GM08714 (cell line): ENCODE measurements at regions not wholly inside any gene's neighbourhood (a gene's known extent, or its start where the extent isn't known, plus 50 kb on each side); places are given as distances from the start of the nearest gene placed in this dataset.

ENCODE experiments used
- H3K4me3 ChIP-seq: fragments of 200-500 bp; sonication (Bioruptor generic); 2 replicates; pipeline ENCODE4 v1.5.1; 2014; ENCODE audit warnings: mild to moderate bottlenecking, low read length, inconsistent platforms
- ZNF274 ChIP-seq: IDR thresholded peaks from 2 replicates; pipeline ENCODE4 v1.6.1; 2012; ENCODE audit warnings: mild to moderate bottlenecking, low read depth, low read length

DNA sequence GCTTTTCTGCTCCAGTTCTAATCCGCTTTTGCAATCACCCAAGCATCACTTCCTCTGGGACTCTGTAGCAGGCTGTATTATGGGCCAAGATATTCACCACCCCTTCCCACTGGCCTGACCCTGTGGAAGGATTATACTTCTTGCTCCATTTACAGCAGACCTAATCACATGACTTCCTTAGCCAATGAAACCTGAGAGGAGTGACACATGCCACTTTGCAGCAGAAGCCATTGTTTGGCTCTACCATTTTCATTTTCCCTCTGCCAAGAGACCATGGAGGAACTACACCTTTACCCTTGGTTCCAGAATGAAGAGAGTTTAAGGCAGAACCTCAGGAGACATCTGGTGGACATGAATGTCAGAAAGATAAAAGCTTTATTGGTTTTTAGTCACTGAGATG is 134.9 kb upstream of the HSD17B12 start:
- no peak overlapping the region for H3K4me3 ChIP-seq
- TF ChIP-seq ZNF274 = no peak

DNA sequence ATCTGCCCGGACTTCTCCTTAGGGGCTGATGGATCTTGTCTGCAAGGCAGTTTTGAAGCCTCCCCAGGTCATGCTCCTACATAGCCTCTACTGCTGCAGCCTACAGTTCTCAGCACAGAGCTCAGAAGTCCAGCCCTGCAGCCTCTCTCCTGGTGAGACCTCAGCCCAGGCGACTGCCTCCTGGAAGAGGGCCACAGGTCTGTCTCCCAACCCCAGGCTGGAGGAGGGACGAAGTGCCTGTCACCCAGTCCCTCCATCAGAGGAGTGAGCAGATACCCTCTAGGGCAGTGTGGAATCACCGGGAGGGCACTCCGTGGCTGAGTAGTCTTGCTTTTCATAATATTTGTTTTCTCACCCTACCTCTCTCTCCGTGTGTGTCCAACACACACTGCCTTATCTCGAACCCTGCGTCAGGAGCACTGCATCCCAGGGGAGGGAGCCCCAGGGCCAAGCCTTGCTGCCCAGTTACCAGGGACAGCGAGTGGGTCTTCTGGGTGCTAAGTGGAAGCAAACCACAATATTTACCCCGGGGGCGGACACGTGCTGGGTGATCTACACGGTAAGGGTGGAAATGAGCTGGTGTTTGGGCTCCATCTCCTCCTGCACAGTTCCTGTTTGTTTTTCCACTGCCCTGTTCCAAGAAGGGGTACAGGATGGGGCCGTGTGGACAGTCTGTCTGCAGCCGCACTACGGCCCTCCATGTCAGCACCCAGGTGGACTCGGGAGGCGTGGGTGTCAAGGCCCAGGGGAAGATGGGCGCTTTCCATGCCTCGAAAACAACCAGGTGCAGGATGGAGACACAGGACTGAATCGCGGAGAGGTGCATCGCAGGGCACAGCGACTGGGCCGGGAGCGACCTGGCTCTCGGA is 133.7 kb upstream of the HSD17B12 start:
- TF ChIP-seq ZNF274 = no peak
- no peak overlapping the region for H3K4me3 ChIP-seq

- no peak overlapping the region for H3K4me3 ChIP-seq
- TF ChIP-seq ZNF274 = no peak
Measured at GRCh38 chr11:43547430-43547831, 133.1 kb upstream of the HSD17B12 start.

DNA sequence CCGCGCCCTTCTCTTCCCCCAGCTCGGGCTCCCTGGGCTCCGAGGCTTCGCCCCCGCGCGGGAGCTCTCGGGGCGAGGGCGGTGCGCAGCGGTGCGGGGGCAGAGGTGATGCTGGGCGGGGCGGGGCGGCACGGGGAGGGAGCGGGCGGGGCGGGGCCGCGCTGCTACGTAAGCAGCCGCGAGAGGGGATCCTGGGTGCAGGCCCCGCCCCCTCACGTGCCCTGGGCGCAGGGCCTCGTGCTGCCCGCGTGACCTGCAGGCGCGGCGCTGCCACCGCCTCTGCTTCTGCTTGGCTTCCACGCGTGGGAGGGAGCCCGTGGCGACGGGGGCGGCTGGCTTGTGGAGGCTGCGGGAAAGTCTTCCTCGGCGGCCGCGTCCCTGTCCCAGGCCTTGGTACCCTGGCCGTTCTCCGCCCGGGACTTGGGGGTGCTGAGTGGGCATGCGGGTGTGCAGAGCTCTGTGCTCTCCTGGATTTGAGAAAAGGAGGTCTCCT is 132.6 kb upstream of the HSD17B12 start:
- no peak for TF ChIP-seq ZNF274
- H3K4me3 ChIP-seq = no peak overlapping the region

DNA sequence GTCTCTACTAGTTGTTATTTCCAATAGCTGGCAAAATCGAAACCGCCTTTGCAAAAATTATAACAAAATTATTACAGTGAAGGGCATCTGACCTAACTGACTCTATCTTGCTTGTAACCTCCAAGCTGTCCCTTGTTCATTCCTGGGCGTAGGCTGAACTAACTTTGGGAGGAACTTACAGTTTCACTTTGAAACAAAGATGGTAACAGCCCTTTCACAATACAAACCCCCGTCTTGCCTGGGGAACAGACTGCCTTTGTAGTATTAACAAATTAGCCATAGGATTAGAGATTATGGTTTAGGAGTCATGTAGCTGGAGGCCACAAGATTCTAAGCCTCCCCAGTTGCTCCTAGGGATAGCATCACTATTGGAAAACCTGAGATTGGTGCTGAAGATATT is 131.6 kb upstream of the HSD17B12 start:
- H3K4me3 ChIP-seq = no peak overlapping the region
- no peak for TF ChIP-seq ZNF274

GRCh38 chr11:43549624-43550023 is 130.9 kb upstream of the HSD17B12 start:
- no peak overlapping the region for H3K4me3 ChIP-seq
- no peak for TF ChIP-seq ZNF274

- H3K4me3 ChIP-seq = no peak overlapping the region
- TF ChIP-seq ZNF274 = no peak
Measured at GRCh38 chr11:43550714-43551113, 129.8 kb upstream of the HSD17B12 start.

DNA sequence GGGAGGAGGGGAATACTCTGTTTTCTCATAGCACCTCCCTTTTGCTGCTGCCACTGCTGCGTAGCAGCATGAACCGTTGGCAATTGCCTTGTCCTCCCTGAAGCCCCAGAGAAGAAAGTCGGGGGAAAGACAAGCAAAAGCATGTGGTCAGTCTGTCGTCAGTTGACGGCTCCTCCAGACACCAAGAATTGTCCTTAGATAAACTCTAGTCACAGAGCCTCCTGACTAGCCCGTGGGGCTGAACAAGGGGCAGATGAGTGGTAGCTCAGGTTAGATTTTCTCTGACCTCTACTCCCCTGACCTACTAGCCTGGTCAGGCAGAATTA is 126.4 kb upstream of the HSD17B12 start:
- no peak overlapping the region for H3K4me3 ChIP-seq
- no peak for TF ChIP-seq ZNF274

- H3K4me3 ChIP-seq = no peak overlapping the region
- no peak for TF ChIP-seq ZNF274
Measured at GRCh38 chr11:43555186-43555585, 125.4 kb upstream of the HSD17B12 start.

DNA sequence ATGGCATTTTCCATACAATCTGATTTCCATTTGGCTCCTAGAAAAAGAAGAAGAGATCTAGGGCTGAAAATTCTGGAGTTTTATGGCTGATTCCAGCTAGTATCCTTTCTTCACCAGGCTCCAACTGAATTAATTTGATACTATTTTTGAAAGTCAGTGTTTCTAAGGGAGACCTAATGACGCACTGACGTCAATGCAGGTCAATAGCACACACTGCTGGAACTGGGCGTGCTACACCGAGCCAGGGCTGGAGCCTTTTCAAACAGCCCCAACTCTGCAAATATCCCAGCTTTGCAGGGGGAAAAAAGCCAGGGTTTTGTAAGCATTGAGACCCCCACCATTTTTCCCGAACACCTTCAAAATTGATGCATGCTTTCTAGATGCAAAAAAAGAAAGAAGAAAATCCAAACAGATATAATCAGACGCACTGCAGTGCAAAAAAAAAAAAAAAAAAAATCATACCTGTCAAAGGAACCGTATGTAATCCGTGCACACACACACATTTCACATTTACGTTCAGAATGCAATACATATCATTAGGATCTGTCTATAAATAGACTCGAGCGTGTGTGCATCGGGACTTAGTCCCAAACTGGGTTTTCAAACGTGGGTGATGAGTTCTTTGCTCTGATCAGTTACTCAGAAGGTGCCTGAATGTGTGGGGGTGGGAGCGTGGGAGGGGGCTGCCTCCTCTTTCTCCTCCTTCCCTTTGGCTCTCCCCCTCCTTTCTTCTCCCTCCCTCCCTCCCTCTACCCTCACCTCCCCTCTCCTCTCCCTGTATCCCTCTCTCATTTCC is 124.5 kb upstream of the HSD17B12 start:
- H3K4me3 ChIP-seq = no peak overlapping the region

DNA sequence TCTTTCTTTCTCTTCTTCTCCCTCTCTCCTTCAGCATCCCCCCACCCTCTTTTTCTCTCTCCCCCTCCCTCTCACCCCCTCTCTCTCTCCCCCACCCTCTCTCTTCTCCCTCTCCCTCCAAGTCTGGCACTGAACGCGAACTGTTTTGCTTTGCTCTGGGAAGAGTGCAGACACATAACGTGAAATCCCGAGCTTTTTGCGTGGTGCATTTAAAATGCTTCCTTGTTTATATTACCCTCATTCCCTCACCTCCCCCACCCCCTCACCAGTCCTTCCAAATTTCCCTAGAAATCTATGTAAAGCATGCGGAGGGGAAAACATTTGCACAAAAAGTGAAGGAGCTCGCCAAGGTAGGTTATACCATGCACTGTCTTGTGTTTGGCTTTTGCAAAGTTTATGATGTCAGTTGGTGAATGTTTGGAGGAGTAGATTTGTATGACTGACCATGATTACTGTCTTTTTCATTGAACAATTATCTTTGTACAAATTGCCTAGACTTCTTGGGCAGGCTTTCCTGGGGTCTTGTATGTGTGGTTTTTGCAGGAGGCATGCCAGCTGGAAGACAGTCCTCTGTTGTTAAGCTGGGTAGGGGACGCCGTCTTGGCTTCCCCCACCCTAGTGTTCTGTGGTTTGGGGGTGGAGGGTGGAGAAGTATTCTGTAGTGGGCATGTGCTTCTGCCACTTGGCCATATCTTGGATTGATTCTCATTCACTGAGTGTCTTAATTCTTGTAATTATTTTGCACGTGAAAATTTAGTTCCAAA is 123.7 kb upstream of the HSD17B12 start:
- no peak overlapping the region for H3K4me3 ChIP-seq
- TF ChIP-seq ZNF274 = no peak

More for the DNA sequence above, 124.5 kb upstream of the HSD17B12 start:
- TF ChIP-seq ZNF274 = no peak

- no peak for TF ChIP-seq ZNF274
- H3K4me3 ChIP-seq = no peak overlapping the region
Measured at GRCh38 chr11:43557553-43558110, 122.9 kb upstream of the HSD17B12 start.

DNA sequence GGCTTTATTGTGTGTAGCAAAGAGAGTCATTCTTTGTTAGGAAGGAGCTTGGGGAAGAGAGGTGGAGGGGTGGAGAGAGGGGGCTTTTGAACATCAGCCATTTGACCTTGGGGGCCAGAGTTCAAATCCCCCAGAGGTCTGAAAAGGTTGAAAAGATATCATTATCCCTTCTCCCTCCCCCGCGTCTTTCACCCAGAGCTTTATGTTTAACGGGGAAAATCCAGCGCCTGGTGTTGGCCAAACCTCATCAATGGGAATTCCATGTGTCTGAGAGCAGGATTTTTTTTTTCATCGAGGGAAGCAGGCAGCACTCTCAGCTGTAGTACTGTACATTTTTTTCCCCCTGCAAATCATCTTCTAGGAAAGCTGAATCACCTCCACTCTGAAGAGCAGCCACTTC is 122.4 kb upstream of the HSD17B12 start:
- no peak overlapping the region for H3K4me3 ChIP-seq
- TF ChIP-seq ZNF274 = no peak

DNA sequence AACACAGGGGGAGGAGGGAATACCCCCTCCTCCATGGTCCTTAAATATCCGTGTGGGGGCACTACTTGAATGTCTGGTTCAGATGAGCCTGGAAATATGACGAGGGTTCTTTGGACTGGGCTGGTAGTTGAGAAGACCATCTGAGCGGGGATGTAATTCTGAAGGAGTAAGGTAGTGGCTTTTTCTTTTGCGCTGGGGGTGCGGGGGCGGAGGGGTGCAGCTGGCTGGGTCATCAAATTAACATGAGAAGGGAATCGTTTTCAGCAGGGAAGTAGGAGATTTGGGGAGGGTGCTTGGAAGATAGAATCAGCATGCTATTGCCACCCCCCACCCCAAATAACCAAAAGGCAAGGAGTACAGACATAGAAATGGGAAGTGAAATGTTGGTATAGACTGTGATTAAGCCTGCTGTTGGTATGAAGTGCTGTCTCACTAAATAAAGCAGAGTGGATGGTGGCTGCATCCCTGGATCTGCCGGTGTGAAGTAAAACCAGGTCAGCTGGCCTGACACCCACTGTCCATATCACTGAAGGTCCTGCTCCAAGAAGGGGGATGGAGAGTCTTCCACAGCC is 121.9 kb upstream of the HSD17B12 start:
- TF ChIP-seq ZNF274 = no peak
- no peak overlapping the region for H3K4me3 ChIP-seq
